GM12878 (cell line): ENCODE measurements at regions not wholly inside any gene's neighbourhood (a gene's known extent, or its start where the extent isn't known, plus 50 kb on each side); places are given as distances from the start of the nearest gene placed in this dataset.

Experiments
- ATAC-seq: fragments of 200-7000 bp; cut with Tn5 transposase; 3 replicates; pipeline ENCODE4 v1.9.1; 2020; ENCODE audit warnings: mild to moderate bottlenecking, moderate library complexity
- BruUV-seq: library from RNA; stranded (reverse); fragments of 400-500 nt; replicated peaks from 2 replicates; lab custom pipeline; 2021; lab: Mats Ljungman, UMichigan
- CTCF ChIA-PET: fragments of 300-600 bp; sonication (Branson Sonifier 250); formaldehyde crosslinking; extraction: SDS; loops from one replicate; lab custom pipeline; 2021; ENCODE audit warnings: inconsistent platforms; lab: Yijun Ruan, JAX
- POLR2A ChIA-PET: fragments of 350-600 bp; formaldehyde crosslinking; extraction: SDS; loops from one replicate; lab custom pipeline; 2021; ENCODE audit warnings: inconsistent platforms; lab: Charles Lee
- RAD21 ChIA-PET: fragments of 300-600 bp; sonication (Branson Sonifier 250); formaldehyde crosslinking; loops from one replicate; lab custom pipeline; 2023; ENCODE audit warnings: antibody characterized with exemption; ENCODE audit not compliant: unreplicated experiment; lab: Charles Lee
- SMC1A ChIA-PET: fragments of 300-600 bp; sonication (Branson Sonifier 250); formaldehyde crosslinking; loops from one replicate; lab custom pipeline; 2023; ENCODE audit not compliant: unreplicated experiment, uncharacterized antibody; lab: Charles Lee
- DNase-seq: peaks from one replicate; pipeline ENCODE4 v3.0.0-alpha.2; 2011; ENCODE audit warnings: low read depth, low spot score
- FAIRE-seq: peaks from 3 replicates; lab custom pipeline; 2011; peaks lifted over from hg19 to GRCh38; lab: Jason Lieb, UNC
- H2AFZ ChIP-seq: 2 replicates; pipeline ENCODE4 v1.6.0; 2011; ENCODE audit warnings: low read depth, low read length, control low read depth; ENCODE audit not compliant: control insufficient read depth
- H3K27ac ChIP-seq: 2 replicates; pipeline ENCODE4 v1.5.1; 2011; ENCODE audit warnings: control low read depth; ENCODE audit not compliant: control insufficient read depth, insufficient read depth
- H3K27me3 ChIP-seq, 2 experiments: replicated peaks in 1 of 2; 2 replicates each; pipeline versions ENCODE4 v1.6.0 to v1.6.1; 2011; ENCODE audit warnings: low read length in 1 of 2; ENCODE audit not compliant: control insufficient read depth in 2 of 2, insufficient read depth in 2 of 2
- H3K36me3 ChIP-seq, 2 experiments: 2 replicates each; pipeline ENCODE4 v1.5.1; 2011; ENCODE audit warnings: low read length in 1 of 2; ENCODE audit not compliant: control insufficient read depth in 2 of 2, insufficient read depth in 2 of 2
- H3K4me1 ChIP-seq: 2 replicates; pipeline ENCODE4 v1.6.1; 2011; ENCODE audit warnings: mild to moderate bottlenecking, low read length, moderate library complexity, mixed read lengths; ENCODE audit not compliant: control insufficient read depth, insufficient read depth
- H3K4me2 ChIP-seq: 2 replicates; pipeline ENCODE4 v1.6.0; 2011; ENCODE audit warnings: control low read depth; ENCODE audit not compliant: control insufficient read depth, insufficient read depth
- H3K4me3 ChIP-seq: fragments of 200-600 bp; sonication (generic); 2 replicates; pipeline ENCODE4 v1.5.1; 2016
- H3K79me2 ChIP-seq: 2 replicates; pipeline ENCODE4 v1.6.0; 2011; ENCODE audit warnings: low read length; ENCODE audit not compliant: control insufficient read depth, insufficient read depth
- H3K9ac ChIP-seq: 2 replicates; pipeline ENCODE4 v1.8.0; 2011; ENCODE audit warnings: low read length, control low read depth, mixed read lengths; ENCODE audit not compliant: control insufficient read depth, insufficient read depth
- H3K9me3 ChIP-seq: replicated peaks from 3 replicates; pipeline ENCODE4 v1.5.1; 2011; ENCODE audit warnings: mild to moderate bottlenecking, low read length; ENCODE audit not compliant: control insufficient read depth, insufficient read depth
- H4K20me1 ChIP-seq: 2 replicates; pipeline ENCODE4 v1.6.0; 2011; ENCODE audit not compliant: control insufficient read depth, insufficient read depth
- CBX3 ChIP-seq: fragments of 200-600 bp; sonication (generic); IDR thresholded peaks from 2 replicates; pipeline ENCODE4 v1.6.1; 2016; ENCODE audit warnings: low read depth, borderline replicate concordance
- IKZF1 ChIP-seq: fragments of 450-650 bp; conservative IDR thresholded peaks from 2 replicates; pipeline ENCODE4 v1.6.1; 2017; ENCODE audit warnings: antibody characterized with exemption, mild to moderate bottlenecking
- IRF4 ChIP-seq: IDR thresholded peaks from 2 replicates; pipeline ENCODE4 v1.6.1; 2011; ENCODE audit warnings: low read depth, low read length
- KAT2A ChIP-seq: conservative IDR thresholded peaks from 2 replicates; pipeline ENCODE4 v1.6.1; 2011; ENCODE audit warnings: low read depth, low read length; ENCODE audit not compliant: control insufficient read depth
- MAX ChIP-seq: IDR thresholded peaks from 2 replicates; pipeline ENCODE4 v1.6.1; 2012; ENCODE audit warnings: low read depth, low read length, improper control_type of control experiment
- MEF2B ChIP-seq: fragments of 450-650 bp; IDR thresholded peaks from 2 replicates; pipeline ENCODE4 v1.6.1; 2018; ENCODE audit warnings: mild to moderate bottlenecking, moderate library complexity; ENCODE audit not compliant: partially characterized antibody, poor library complexity, severe bottlenecking
- NFXL1 ChIP-seq: fragments of 450-650 bp; IDR thresholded peaks from 2 replicates; pipeline ENCODE4 v1.6.1; 2017; ENCODE audit warnings: antibody characterized with exemption, mild to moderate bottlenecking, borderline replicate concordance
- POLR2AphosphoS5 ChIP-seq: IDR thresholded peaks from 2 replicates; pipeline ENCODE4 v1.6.1; 2011; ENCODE audit warnings: mild to moderate bottlenecking, low read length, inconsistent platforms
- RELB ChIP-seq: fragments of 450-650 bp; IDR thresholded peaks from 2 replicates; pipeline ENCODE4 v1.6.1; 2017; ENCODE audit warnings: low read depth, mild to moderate bottlenecking, moderate library complexity
- SKIL ChIP-seq: fragments of 450-650 bp; IDR thresholded peaks from 2 replicates; pipeline ENCODE4 v1.6.1; 2017; ENCODE audit warnings: mild to moderate bottlenecking, low read depth, inconsistent platforms; ENCODE audit not compliant: poor library complexity, severe bottlenecking
- SMAD1 ChIP-seq: fragments of 450-650 bp; IDR thresholded peaks from 2 replicates; pipeline ENCODE4 v1.6.1; 2018; ENCODE audit warnings: mild to moderate bottlenecking, low read depth; ENCODE audit not compliant: partially characterized antibody
- SMARCA5 ChIP-seq: fragments of 450-650 bp; IDR thresholded peaks from 2 replicates; pipeline ENCODE4 v1.6.1; 2017; ENCODE audit warnings: mild to moderate bottlenecking
- USF2 ChIP-seq: IDR thresholded peaks from 2 replicates; pipeline ENCODE4 v1.6.1; 2011; ENCODE audit warnings: low read depth, low read length, improper control_type of control experiment, borderline replicate concordance
- ZBED1 ChIP-seq: IDR thresholded peaks from 2 replicates; pipeline ENCODE4 v1.6.1; 2016; ENCODE audit warnings: borderline replicate concordance
- ZNF622 ChIP-seq: fragments of 450-650 bp; IDR thresholded peaks from 2 replicates; pipeline ENCODE4 v1.6.1; 2017; ENCODE audit warnings: mild to moderate bottlenecking, inconsistent platforms
- WGBS: methylation state at CpG from one replicate; pipeline ENCODE4 v1.1.6; 2016; ENCODE audit warnings: low lambda C conversion rate; ENCODE audit not compliant: insufficient replicate concordance, insufficient coverage; ENCODE audit errors: missing lambda C conversion rate; 5-methylcytosine and 5-hydroxymethylcytosine counted together
- in situ Hi-C: fragments of 300-500 bp; cut with MboI; formaldehyde crosslinking; loops from 9 replicates; pipeline ENCODE4 v1.14.3; 2018; ENCODE audit warnings: mixed read lengths
- intact Hi-C: fragments of 100-400 bp; cut with micrococcal nuclease; formaldehyde crosslinking; loops from one replicate; pipeline ENCODE4 v1.14.2; 2022; ENCODE audit not compliant: unreplicated experiment

- ChIA-PET CTCF (no interaction called here), RAD21 (no interaction called here), POLR2A (no interaction called here), SMC1A (no interaction called here)
- intact Hi-C loops: no loop called here
- no peaks in the 10 kb centered on the region for H3K79me2 ChIP-seq
- H3K27ac ChIP-seq: no peak overlapping the region
- ATAC-seq: no peak
- no peak for FAIRE-seq
- H3K36me3 ChIP-seq: no peaks in the 10 kb centered on the region
- TF ChIP-seq USF2 (no peak), NFXL1 (no peak)
- no peak overlapping the region for H3K9ac ChIP-seq
- no peaks in the 10 kb centered on the region for H3K9me3 ChIP-seq
- DNase-seq: no peak
- no peaks in the 10 kb centered on the region for H4K20me1 ChIP-seq
- no peak overlapping the region for H3K4me2 ChIP-seq
- no peaks in the 10 kb centered on the region for H3K4me1 ChIP-seq
- H2AFZ ChIP-seq: no peak overlapping the region
- WGBS: 45% methylated on average over 2 of the region's 2 CpGs
- H3K27me3 ChIP-seq: no peaks in the 10 kb centered on the region
- in situ Hi-C loops: no loop called here
- BruUV-seq: no TSS peak
- no peak overlapping the region for H3K4me3 ChIP-seq
Observed at GRCh38 chr16:49017501-49017900, 264.1 kb downstream of the CBLN1 start.

- POLR2A ChIA-PET: no interaction called here
- H3K9me3 ChIP-seq: no peaks in the 10 kb centered on the region
- intact Hi-C loops (no loop called here), in situ Hi-C loops (no loop called here)
- no peaks in the 10 kb centered on the region for H3K36me3 ChIP-seq
- H3K4me2 ChIP-seq: no peak overlapping the region
- no peaks in the 10 kb centered on the region for H3K4me1 ChIP-seq
- no peak overlapping the region for H2AFZ ChIP-seq
- no peak for ATAC-seq
- no peak overlapping the region for H3K27ac ChIP-seq
- 18% methylated on average over 8 of the region's 8 CpGs for WGBS
- RAD21 ChIA-PET: no interaction called here
- FAIRE-seq: no peak
- BruUV-seq: no TSS peak
- SMC1A ChIA-PET: interaction anchor here (1.5 kb wide), 1 partner anchor 11 kb away, joined by 4 read pairs; no protein-coding TSS in a partner anchor
- no peaks in the 10 kb centered on the region for H3K79me2 ChIP-seq
- H3K4me3 ChIP-seq: no peak overlapping the region
- CTCF ChIA-PET: no interaction called here
- no peaks in the 10 kb centered on the region for H3K27me3 ChIP-seq
- no peak overlapping the region for H3K9ac ChIP-seq
- DNase-seq: no peak
- H4K20me1 ChIP-seq: no peaks in the 10 kb centered on the region
- TF ChIP-seq CBX3 (no peak), RELB (no peak), MAX (no peak), IKZF1 (no peak), KAT2A (no peak), ZNF622 (no peak), MEF2B (no peak), IRF4 (no peak), POLR2AphosphoS5 (no peak), SMARCA5 (no peak), SKIL (no peak), SMAD1 (no peak), ZBED1 (no peak)
Observed at GRCh38 chr16:49016461-49016860, 265.2 kb downstream of the CBLN1 start.
